ENCODE measurements at regions not wholly inside any gene's neighbourhood (a gene's known extent, or its start where the extent isn't known, plus 50 kb on each side); places are given as distances from the start of the nearest gene placed in this dataset.
"Not testable (repeated sequence)": the region's sequence is repeated elsewhere in the genome, so short reads cannot be mapped to it uniquely, and the experiment has no call there.

DNA sequence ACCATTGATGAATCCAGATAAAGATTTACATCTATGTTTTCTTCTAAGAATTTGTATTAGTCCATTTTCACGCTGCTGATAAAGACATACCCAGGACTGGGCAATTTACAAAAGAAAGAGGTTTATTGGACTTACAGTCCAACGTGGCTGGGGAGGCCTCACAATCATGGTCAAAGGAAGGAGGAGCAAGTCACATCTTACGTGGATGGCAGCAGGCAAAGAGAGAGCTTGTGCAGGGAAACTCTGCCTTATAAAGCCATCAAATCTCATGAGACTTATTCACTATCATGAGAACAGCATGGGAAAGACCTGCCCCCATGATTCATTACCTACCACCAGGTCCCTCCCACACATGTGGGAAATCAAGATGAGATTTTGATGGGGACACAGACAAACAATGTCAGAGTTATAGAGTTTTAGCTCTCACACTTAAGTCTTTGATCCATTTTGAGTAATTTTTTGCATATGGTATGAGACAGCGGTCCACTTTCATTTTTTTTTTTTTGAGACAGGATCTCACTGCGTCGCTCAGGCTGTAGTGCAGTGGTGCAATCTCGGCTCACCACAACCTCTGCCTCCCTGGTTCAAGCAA, 53.5 kb upstream of the JADE2 start:
- not testable (repeated sequence) for H3K9ac ChIP-seq (ENCODE audit: low read length); H3K36me3 ChIP-seq (ENCODE audit: low read length); H3K4me3 ChIP-seq (ENCODE audit: insufficient read depth, low read length, poor library complexity, severe bottlenecking); H2AFZ ChIP-seq (ENCODE audit: low read depth, low read length, severe bottlenecking); H3K27ac ChIP-seq (ENCODE audit: low read depth, low read length); H3K79me2 ChIP-seq (ENCODE audit: insufficient read depth, low read length); H3K9me3 ChIP-seq (ENCODE audit: insufficient read depth, low read length); H3F3A ChIP-seq (ENCODE audit: insufficient read depth); H3K9me2 ChIP-seq (replicated peaks; ENCODE audit: insufficient read depth, low read length); H3K4me2 ChIP-seq (ENCODE audit: low read depth, low read length, poor library complexity, severe bottlenecking); H4K20me1 ChIP-seq (ENCODE audit: low read depth, low read length); H3K27me3 ChIP-seq (ENCODE audit: low read length)

DNA sequence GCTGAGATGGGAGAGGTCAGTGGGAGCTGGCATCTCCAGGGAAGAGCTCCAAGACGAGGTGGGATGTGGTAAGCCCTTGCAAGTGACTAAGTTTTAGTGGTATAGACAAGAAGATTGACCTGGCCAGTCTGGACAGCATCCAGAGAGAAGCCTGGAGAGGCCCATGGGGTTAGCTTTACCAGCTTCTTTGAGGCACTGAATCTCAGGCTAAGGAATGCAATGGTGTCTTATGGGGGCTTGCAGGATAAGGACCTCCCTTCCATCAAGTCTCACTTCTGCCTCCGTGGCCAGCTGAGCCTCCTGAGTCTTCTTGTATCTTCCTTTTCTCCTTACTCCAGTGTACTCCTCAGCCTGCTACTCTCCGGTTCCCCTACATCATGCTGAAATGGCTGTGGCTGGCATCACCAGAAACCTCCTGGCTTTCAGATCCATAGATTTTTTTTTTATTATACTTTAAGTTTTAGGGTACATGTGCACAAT, 56.5 kb upstream of the JADE2 start:
- Histone ChIP-seq H3K79me2 (ENCODE audit: insufficient read depth, low read length) (no peaks in the 10 kb centered on the region), H3K4me3 (ENCODE audit: insufficient read depth, low read length, poor library complexity, severe bottlenecking) (no peak overlapping the region), H3K27ac (ENCODE audit: low read depth, low read length) (no peak overlapping the region), H3K9me2 (replicated peaks; ENCODE audit: insufficient read depth, low read length) (no peaks in the 10 kb centered on the region), H3K4me2 (ENCODE audit: low read depth, low read length, poor library complexity, severe bottlenecking) (no peak overlapping the region), H3K9ac (ENCODE audit: low read length) (no peak overlapping the region), H2AFZ (ENCODE audit: low read depth, low read length, severe bottlenecking) (no peak overlapping the region), H3K9me3 (ENCODE audit: insufficient read depth, low read length) (no peaks in the 10 kb centered on the region), H4K20me1 (ENCODE audit: low read depth, low read length) (no peaks in the 10 kb centered on the region), H3K36me3 (ENCODE audit: low read length) (no peaks in the 10 kb centered on the region), H3K27me3 (ENCODE audit: low read length) (no peaks in the 10 kb centered on the region), H3F3A (ENCODE audit: insufficient read depth) (no peaks in the 10 kb centered on the region)
- TF ChIP-seq EZH2phosphoT487 (conservative IDR thresholded peaks at IDR 0.05; ENCODE audit: low read length) = no peak
- TF ChIP-seq, protein P1, sequence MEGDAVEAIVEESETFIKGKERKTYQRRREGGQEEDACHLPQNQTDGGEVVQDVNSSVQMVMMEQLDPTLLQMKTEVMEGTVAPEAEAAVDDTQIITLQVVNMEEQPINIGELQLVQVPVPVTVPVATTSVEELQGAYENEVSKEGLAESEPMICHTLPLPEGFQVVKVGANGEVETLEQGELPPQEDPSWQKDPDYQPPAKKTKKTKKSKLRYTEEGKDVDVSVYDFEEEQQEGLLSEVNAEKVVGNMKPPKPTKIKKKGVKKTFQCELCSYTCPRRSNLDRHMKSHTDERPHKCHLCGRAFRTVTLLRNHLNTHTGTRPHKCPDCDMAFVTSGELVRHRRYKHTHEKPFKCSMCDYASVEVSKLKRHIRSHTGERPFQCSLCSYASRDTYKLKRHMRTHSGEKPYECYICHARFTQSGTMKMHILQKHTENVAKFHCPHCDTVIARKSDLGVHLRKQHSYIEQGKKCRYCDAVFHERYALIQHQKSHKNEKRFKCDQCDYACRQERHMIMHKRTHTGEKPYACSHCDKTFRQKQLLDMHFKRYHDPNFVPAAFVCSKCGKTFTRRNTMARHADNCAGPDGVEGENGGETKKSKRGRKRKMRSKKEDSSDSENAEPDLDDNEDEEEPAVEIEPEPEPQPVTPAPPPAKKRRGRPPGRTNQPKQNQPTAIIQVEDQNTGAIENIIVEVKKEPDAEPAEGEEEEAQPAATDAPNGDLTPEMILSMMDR (IDR thresholded peaks at IDR 0.05; ENCODE audit: insufficient read depth, low read length, poor library complexity, severe bottlenecking) = no peak

DNA sequence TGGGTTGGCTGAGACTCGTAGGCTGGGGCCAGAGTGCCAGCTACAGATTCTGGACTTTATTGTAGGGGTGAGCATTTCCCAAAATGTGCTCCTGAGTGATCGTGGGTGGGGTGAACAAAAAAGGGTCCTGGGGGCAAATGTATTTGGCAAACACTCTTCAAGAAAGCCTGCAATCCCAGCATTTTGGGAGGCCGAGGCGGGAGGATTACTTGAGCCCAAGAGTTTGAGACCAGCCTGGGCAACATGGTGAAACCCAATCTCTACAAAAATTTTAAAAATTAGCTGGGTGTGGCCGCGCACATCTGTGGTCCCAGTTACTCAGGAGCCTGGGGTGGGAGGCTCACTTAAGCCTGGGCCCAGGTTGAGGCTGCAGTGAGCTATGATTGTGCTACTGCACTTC, 55.5 kb upstream of the CDKN2AIPNL start:
- H3K4me3 ChIP-seq (ENCODE audit: insufficient read depth, low read length, poor library complexity, severe bottlenecking) = no peak overlapping the region
- no peak overlapping the region for H3K4me2 ChIP-seq (ENCODE audit: low read depth, low read length, poor library complexity, severe bottlenecking)

More for the DNA sequence above, 55.5 kb upstream of the CDKN2AIPNL start:
- H3K9me2 ChIP-seq (replicated peaks; ENCODE audit: insufficient read depth, low read length) = no peaks in the 10 kb centered on the region
- H3K27ac ChIP-seq (ENCODE audit: low read depth, low read length) = no peak overlapping the region
- H4K20me1 ChIP-seq (ENCODE audit: low read depth, low read length) = no peaks in the 10 kb centered on the region
- no peak overlapping the region for H3K9ac ChIP-seq (ENCODE audit: low read length)
- no peaks in the 10 kb centered on the region for H3K36me3 ChIP-seq (ENCODE audit: low read length)
- no peaks in the 10 kb centered on the region for H3K9me3 ChIP-seq (ENCODE audit: insufficient read depth, low read length)
- no peak overlapping the region for H2AFZ ChIP-seq (ENCODE audit: low read depth, low read length, severe bottlenecking)
- H3F3A ChIP-seq (ENCODE audit: insufficient read depth) = no peaks in the 10 kb centered on the region
- TF ChIP-seq, protein P1 (IDR thresholded peaks at IDR 0.05; ENCODE audit: insufficient read depth, low read length, poor library complexity, severe bottlenecking) = no peak
- no peak for TF ChIP-seq EZH2phosphoT487 (conservative IDR thresholded peaks at IDR 0.05; ENCODE audit: low read length)
- no peaks in the 10 kb centered on the region for H3K27me3 ChIP-seq (ENCODE audit: low read length)
- no peaks in the 10 kb centered on the region for H3K79me2 ChIP-seq (ENCODE audit: insufficient read depth, low read length)
